GM10248 (cell line): ENCODE measurements at regions not wholly inside any gene's neighbourhood (a gene's known extent, or its start where the extent isn't known, plus 50 kb on each side); places are given as distances from the start of the nearest gene placed in this dataset.
"Not testable (repeated sequence)": the region's sequence is repeated elsewhere in the genome, so short reads cannot be mapped to it uniquely, and the experiment has no call there.

Experiments used
- CTCF ChIA-PET: fragments of 300-600 bp; sonication (Branson Sonifier 250); formaldehyde crosslinking; extraction: SDS; loops from one replicate; lab custom pipeline; 2021; ENCODE audit warnings: antibody characterized with exemption; lab: Yijun Ruan, JAX
- POLR2A ChIA-PET: fragments of 350-650 bp; sonication (Branson Sonifier 250); formaldehyde crosslinking; extraction: SDS; loops from one replicate; lab custom pipeline; 2020; ENCODE audit warnings: antibody characterized with exemption; lab: Yijun Ruan, JAX
- DNase-seq: peaks from one replicate; pipeline ENCODE4 v3.0.0; 2012; ENCODE audit errors: extremely low spot score
- CTCF ChIP-seq: IDR thresholded peaks from 2 replicates; pipeline ENCODE4 v1.5.1; 2012; ENCODE audit warnings: mild to moderate bottlenecking, low read depth; ENCODE audit errors: extremely low read depth, missing control alignments, control extremely low read depth

GRCh38 chr13:37981932-37982331 is 112.4 kb upstream of the TRPC4 start:
- ChIA-PET CTCF (no interaction called here), POLR2A (no interaction called here)
- DNase-seq = no peak
- no peak for TF ChIP-seq CTCF

DNA sequence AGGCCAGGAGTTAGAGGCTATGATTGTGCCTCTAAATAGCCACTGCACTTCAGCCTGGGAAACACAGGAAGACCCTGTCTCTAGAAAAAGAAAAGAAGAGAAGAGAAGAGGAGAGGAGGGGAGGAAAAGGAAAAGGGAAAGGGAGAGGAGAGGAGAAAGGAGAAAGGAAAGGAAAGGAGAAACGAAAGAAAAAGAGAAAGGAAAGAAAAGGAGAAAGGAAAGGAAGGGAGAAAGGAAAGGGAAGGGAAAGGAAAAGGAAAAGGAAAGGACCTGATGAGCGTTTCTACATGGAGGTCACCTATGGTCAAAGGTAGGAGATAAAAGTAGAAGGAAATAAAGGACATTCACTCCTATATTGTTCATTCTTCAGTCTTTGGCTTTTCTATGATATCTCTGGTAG is 109.1 kb upstream of the TRPC4 start:
- TF ChIP-seq CTCF = no peak
- DNase-seq = no peak
- POLR2A ChIA-PET = no interaction called here
- CTCF ChIA-PET = no interaction called here

- TF ChIP-seq CTCF = no peak
- CTCF ChIA-PET = no interaction called here
- no peak for DNase-seq
- POLR2A ChIA-PET = no interaction called here
Measured at GRCh38 chr13:37968555-37968954, 99.0 kb upstream of the TRPC4 start.

DNA sequence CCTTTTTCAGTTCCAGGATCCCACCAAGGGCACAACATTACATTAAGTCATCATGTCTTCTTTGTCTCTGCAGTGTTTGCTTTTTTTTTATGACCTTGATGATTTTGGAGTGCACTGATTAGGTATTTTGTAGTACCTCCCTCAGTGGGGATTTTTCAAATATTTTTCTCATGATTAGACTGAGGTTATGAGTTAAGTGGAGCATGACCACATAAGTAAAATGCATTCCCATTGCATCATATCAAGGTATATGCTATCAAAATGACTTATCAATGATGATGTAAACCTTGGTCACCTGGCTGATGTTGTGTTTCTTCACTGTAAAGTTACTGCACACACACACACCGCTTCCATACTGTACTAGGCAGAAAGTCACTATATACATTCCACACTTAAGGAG is 96.7 kb upstream of the TRPC4 start:
- ChIA-PET CTCF (no interaction called here), POLR2A (no interaction called here)
- no peak for TF ChIP-seq CTCF
- DNase-seq = no peak

- CTCF ChIA-PET = no interaction called here
- POLR2A ChIA-PET = no interaction called here
- TF ChIP-seq CTCF = no peak
- no peak for DNase-seq
Measured at GRCh38 chr13:37960427-37960826, 90.9 kb upstream of the TRPC4 start.

DNA sequence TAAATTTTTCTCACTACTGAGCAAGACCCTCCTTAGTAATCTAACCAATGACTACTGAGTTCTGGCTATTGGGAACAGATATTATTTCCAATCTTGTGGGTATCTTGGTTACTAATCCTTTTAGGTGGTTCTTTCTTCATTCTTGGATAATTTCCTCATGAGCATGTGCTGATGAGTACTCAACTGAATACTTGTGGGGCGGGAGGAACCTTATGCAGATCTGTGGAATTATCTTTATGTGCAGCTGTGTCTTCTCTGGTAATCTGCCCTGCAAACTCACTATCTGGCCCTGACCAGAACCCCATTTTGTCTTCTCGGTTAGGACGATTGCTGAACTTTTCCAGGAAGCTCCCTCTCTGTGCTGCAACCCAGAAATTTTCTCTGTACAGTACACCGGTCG is 89.7 kb upstream of the TRPC4 start:
- TF ChIP-seq CTCF = no peak
- CTCF ChIA-PET = interaction anchor here (1.8 kb wide), 1 partner anchor 10 kb away, joined by 5 read pairs; no protein-coding TSS in a partner anchor
- POLR2A ChIA-PET = no interaction called here

GRCh38 chr13:37956536-37956935 is 87.0 kb upstream of the TRPC4 start:
- POLR2A ChIA-PET = no interaction called here
- CTCF ChIA-PET = no interaction called here

More for the DNA sequence above, 89.7 kb upstream of the TRPC4 start:
- DNase-seq = no peak

DNA sequence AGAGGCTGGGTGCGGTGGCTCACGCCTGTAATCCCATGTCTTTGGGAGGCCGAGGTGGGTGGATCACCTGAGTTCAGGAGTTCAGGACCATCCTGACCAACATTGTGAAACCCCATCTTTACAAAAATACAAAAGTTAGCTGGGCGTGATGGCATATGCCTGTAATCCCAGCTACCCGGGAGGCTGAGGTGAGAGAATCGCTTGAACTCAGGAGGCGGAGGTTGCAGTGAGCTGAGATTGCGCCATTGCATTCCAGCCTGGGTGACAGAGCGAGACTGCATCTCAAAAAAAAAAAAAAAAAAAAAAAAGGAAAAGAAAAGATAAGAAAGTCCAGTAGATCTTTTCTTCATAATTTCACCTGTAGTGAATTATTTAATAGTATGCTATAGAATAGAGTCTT is 85.0 kb upstream of the TRPC4 start:
- CTCF ChIA-PET, DNase-seq, POLR2A ChIA-PET: not testable (repeated sequence)

More at GRCh38 chr13:37956536-37956935, 87.0 kb upstream of the TRPC4 start:
- TF ChIP-seq CTCF = no peak
- DNase-seq = no peak
